ENCODE measurements at regions not wholly inside any gene's neighbourhood (a gene's known extent, or its start where the extent isn't known, plus 50 kb on each side); places are given as distances from the start of the nearest gene placed in this dataset.

DNA sequence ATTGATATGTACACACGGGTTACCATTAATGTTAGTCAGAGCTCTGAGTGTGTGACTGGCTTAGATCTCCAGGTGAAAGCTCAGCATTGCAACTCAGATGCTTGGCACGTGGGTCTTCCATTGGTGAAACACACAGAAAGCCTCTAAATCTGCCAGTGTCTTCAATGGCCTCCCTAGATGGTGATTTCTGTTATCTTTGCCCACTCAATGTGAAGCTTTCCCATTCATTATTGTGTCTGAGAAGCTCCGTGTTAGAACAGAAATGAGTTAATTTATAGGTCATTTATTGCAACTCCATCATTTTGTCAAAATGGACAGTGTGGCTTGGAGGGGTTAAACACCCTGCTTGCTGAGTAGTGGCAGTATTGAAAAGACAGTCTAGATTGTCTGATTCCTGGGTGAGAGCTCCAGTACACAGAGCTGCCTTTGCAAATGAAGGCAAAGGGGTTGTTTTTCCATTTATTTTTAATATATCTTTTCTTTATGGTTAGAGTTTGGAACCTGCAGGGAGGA lies 64.7 kb upstream of the GCFC2 start:
- DNase-seq (ENCODE audit: low read depth): no peak
- Histone ChIP-seq H3K36me3 (ENCODE audit: control insufficient read depth, insufficient read depth, low read length, severe bottlenecking) (no peaks in the 10 kb centered on the region), H3K4me3 (ENCODE audit: low read length) (no peak overlapping the region), H3K9ac (ENCODE audit: low read length) (no peak overlapping the region), H3K27me3 (replicated peaks; ENCODE audit: control insufficient read depth, insufficient read depth, low read length) (peaks cover 12% of the 10 kb centered on the region), H3K4me1 (ENCODE audit: control insufficient read depth, insufficient read depth, low read length) (no peaks in the 10 kb centered on the region), H3K9me3 (ENCODE audit: control insufficient read depth, low read length) (no peaks in the 10 kb centered on the region)

DNA sequence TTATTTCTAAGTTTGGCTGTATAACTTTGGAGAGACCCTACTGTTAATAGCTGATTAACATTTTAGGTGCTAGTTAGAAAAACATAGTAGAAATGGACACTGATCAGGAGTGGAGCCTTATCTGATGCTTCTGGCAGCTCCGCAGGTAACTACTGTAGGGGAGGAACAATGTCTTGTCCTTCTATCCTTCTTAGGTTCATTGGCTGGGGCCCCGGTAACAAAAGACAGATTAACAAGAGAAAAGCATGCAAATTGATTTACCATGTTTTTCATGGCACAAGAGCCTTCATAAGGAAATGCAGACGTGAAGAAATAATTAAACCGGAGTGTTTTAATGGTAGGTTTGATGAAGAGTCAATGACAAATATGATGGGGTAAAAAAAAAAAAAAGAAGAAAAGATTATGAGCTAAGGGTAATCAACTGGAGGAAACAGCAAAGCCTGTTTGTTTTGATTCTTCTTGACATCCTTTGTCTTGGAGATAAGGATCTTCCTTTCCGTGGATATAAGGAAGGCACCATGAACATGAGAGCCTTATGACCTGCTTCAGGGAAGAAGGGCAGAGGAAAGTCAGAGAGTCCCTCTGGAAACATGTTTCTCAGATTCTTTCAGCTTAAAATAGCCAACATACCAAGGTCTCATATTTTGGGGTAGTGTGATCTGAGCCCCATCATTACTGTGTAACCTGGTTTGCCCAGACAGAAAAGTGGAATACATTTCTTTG lies 62.4 kb upstream of the GCFC2 start:
- DNase-seq (ENCODE audit: low read depth): no peak
- H3K4me1 ChIP-seq (ENCODE audit: control insufficient read depth, insufficient read depth, low read length): no peaks in the 10 kb centered on the region
- no peaks in the 10 kb centered on the region for H3K36me3 ChIP-seq (ENCODE audit: control insufficient read depth, insufficient read depth, low read length, severe bottlenecking)
- H3K9ac ChIP-seq (ENCODE audit: low read length): no peak overlapping the region
- H3K9me3 ChIP-seq (ENCODE audit: control insufficient read depth, low read length): no peaks in the 10 kb centered on the region
- H3K27me3 ChIP-seq (replicated peaks; ENCODE audit: control insufficient read depth, insufficient read depth, low read length): peaks cover 5% of the 10 kb centered on the region
- no peak overlapping the region for H3K4me3 ChIP-seq (ENCODE audit: low read length)

DNA sequence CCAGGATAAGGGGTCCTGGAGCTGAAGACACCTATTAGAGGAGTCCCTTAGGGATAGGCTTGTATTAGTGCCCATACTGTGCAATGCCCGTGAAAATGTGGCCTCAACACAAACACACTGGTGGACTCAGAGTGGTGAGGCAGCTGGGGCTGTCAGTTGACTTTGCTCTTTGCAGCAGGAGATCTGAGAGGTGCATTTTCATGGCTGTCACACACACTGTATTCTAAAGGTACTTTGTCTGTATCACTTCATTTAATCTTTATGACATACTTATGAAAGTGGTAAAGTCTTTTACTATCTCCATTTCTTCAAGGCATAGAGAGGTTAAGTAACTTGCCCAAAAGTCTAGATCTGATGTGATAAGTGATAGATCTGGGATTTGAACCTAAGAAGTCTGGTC lies 55.1 kb upstream of the GCFC2 start:
- no peak overlapping the region for H3K9ac ChIP-seq (ENCODE audit: low read length)
- H3K4me3 ChIP-seq (ENCODE audit: low read length): no peak overlapping the region
- peaks cover 13% of the 10 kb centered on the region for H3K27me3 ChIP-seq (replicated peaks; ENCODE audit: control insufficient read depth, insufficient read depth, low read length)
- H3K9me3 ChIP-seq (ENCODE audit: control insufficient read depth, low read length): no peaks in the 10 kb centered on the region
- H3K4me1 ChIP-seq (ENCODE audit: control insufficient read depth, insufficient read depth, low read length): no peaks in the 10 kb centered on the region
- no peak for DNase-seq (ENCODE audit: low read depth)
- H3K36me3 ChIP-seq (ENCODE audit: control insufficient read depth, insufficient read depth, low read length, severe bottlenecking): no peaks in the 10 kb centered on the region

DNA sequence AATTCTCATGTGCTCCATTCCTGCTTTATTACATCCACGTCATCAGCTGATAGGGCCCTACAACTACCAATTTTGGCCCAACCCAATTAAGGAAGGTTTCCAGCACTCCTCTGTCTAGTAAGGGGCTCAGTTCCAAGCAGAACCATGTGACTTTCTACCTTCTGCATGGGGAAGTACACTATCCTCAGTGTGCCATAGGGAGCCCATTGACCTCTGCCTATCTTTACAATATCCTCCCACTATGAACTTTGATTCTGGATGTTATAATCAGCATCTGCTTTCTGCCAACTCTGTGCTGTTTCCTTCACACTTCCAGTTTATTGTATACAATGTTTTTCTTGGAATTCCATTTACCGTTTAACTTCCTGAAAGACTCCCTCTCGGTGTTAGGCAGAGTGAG lies 53.9 kb upstream of the GCFC2 start:
- no peak overlapping the region for H3K9ac ChIP-seq (ENCODE audit: low read length)

More for the DNA sequence above, 53.9 kb upstream of the GCFC2 start:
- DNase-seq (ENCODE audit: low read depth): no peak
- Histone ChIP-seq H3K4me3 (ENCODE audit: low read length) (no peak overlapping the region), H3K36me3 (ENCODE audit: control insufficient read depth, insufficient read depth, low read length, severe bottlenecking) (no peaks in the 10 kb centered on the region), H3K4me1 (ENCODE audit: control insufficient read depth, insufficient read depth, low read length) (no peaks in the 10 kb centered on the region), H3K9me3 (ENCODE audit: control insufficient read depth, low read length) (no peaks in the 10 kb centered on the region), H3K27me3 (replicated peaks; ENCODE audit: control insufficient read depth, insufficient read depth, low read length) (peaks cover 13% of the 10 kb centered on the region)

All from adipocyte (in vitro differentiated cells).